H9 (cell line): ENCODE measurements at regions not wholly inside any gene's neighbourhood (a gene's known extent, or its start where the extent isn't known, plus 50 kb on each side); places are given as distances from the start of the nearest gene placed in this dataset.

Experiments used
- DNase-seq: peaks from one replicate; pipeline ENCODE4 v3.0.0-alpha.2; 2017
- H2AFZ ChIP-seq: one replicate; pipeline ENCODE4 v1.6.1; 2013; ENCODE audit warnings: mild to moderate bottlenecking, low read length, control low read depth, moderate library complexity
- H2AK5ac ChIP-seq: 2 replicates; pipeline ENCODE4 v1.6.1; 2013; ENCODE audit warnings: low read length, control low read depth, mixed read lengths; ENCODE audit not compliant: insufficient read length
- H2BK120ac ChIP-seq: one replicate; pipeline ENCODE4 v1.6.1; 2013; ENCODE audit warnings: low read depth, mild to moderate bottlenecking, low read length, control low read depth, inconsistent platforms; ENCODE audit not compliant: poor library complexity, severe bottlenecking
- H2BK12ac ChIP-seq: 2 replicates; pipeline ENCODE4 v1.6.1; 2013; ENCODE audit warnings: low read length, control low read depth, mixed read lengths, low read depth; ENCODE audit not compliant: insufficient read length
- H2BK15ac ChIP-seq: 2 replicates; pipeline ENCODE4 v1.6.1; 2013; ENCODE audit warnings: low read depth, low read length, control low read depth
- H2BK20ac ChIP-seq: one replicate; pipeline ENCODE4 v1.6.1; 2013; ENCODE audit warnings: low read depth, mild to moderate bottlenecking, low read length, control low read depth, inconsistent platforms; ENCODE audit not compliant: poor library complexity, severe bottlenecking
- H2BK5ac ChIP-seq: 2 replicates; pipeline ENCODE4 v1.6.1; 2013; ENCODE audit warnings: low read length, control low read depth, mixed read lengths; ENCODE audit not compliant: insufficient read length
- H3K14ac ChIP-seq: 2 replicates; pipeline ENCODE4 v1.6.1; 2013; ENCODE audit warnings: low read length, control low read depth; ENCODE audit not compliant: insufficient read depth
- H3K18ac ChIP-seq: 2 replicates; pipeline ENCODE4 v1.6.1; 2013; ENCODE audit warnings: low read depth, mild to moderate bottlenecking, mixed read lengths, low read length, control low read depth; ENCODE audit not compliant: insufficient read length
- H3K23ac ChIP-seq: 2 replicates; pipeline ENCODE4 v1.6.1; 2013; ENCODE audit warnings: low read length, control low read depth, mixed read lengths, low read depth; ENCODE audit not compliant: insufficient read length
- H3K23me2 ChIP-seq: 2 replicates; pipeline ENCODE4 v1.6.1; 2013; ENCODE audit warnings: low read depth, mild to moderate bottlenecking, mixed read lengths, low read length, control low read depth; ENCODE audit not compliant: insufficient read length, poor library complexity, severe bottlenecking
- H3K27ac ChIP-seq: 2 replicates; pipeline ENCODE4 v1.5.1; 2013; ENCODE audit warnings: low read length, control low read depth, mixed read lengths, low read depth; ENCODE audit not compliant: insufficient read length
- H3K27me3 ChIP-seq: 2 replicates; pipeline ENCODE4 v1.6.1; 2013; ENCODE audit warnings: low read length, control low read depth, inconsistent platforms; ENCODE audit not compliant: insufficient read depth
- H3K4ac ChIP-seq: 2 replicates; pipeline ENCODE4 v1.6.1; 2013; ENCODE audit warnings: low read depth, mild to moderate bottlenecking, control low read depth, inconsistent platforms, low read length, moderate library complexity
- H3K4me1 ChIP-seq: 2 replicates; pipeline ENCODE4 v1.6.1; 2013; ENCODE audit warnings: low read length, control low read depth, inconsistent platforms; ENCODE audit not compliant: insufficient read depth
- H3K4me2 ChIP-seq: 2 replicates; pipeline ENCODE4 v1.6.1; 2013; ENCODE audit warnings: low read length, control low read depth, mixed read lengths; ENCODE audit not compliant: insufficient read length, insufficient read depth
- H3K56ac ChIP-seq: 2 replicates; pipeline ENCODE4 v1.6.1; 2013; ENCODE audit warnings: low read depth, mild to moderate bottlenecking, mixed read lengths, low read length, control low read depth; ENCODE audit not compliant: insufficient read length
- H3K79me1 ChIP-seq: 2 replicates; pipeline ENCODE4 v1.6.1; 2013; ENCODE audit warnings: low read depth, mild to moderate bottlenecking, moderate library complexity, low read length, control low read depth, inconsistent platforms; ENCODE audit not compliant: insufficient read depth, poor library complexity, severe bottlenecking
- H3K79me2 ChIP-seq: 2 replicates; pipeline ENCODE4 v1.6.1; 2013; ENCODE audit warnings: low read length, control low read depth, inconsistent platforms; ENCODE audit not compliant: insufficient read depth
- H3K9ac ChIP-seq: 2 replicates; pipeline ENCODE4 v1.6.1; 2013; ENCODE audit warnings: low read length, control low read depth, mixed read lengths; ENCODE audit not compliant: insufficient read length; ENCODE audit errors: extremely low read depth
- H3K9me3 ChIP-seq: one replicate; pipeline ENCODE4 v1.6.1; 2013; ENCODE audit warnings: low read depth, low read length, inconsistent platforms; ENCODE audit not compliant: control insufficient read depth
- H3T11ph ChIP-seq: one replicate; pipeline ENCODE4 v1.6.1; 2013; ENCODE audit warnings: mild to moderate bottlenecking, low read length, control low read depth, inconsistent platforms
- H4K20me1 ChIP-seq: one replicate; pipeline ENCODE4 v1.6.1; 2013; ENCODE audit not compliant: control insufficient read depth, insufficient read length, insufficient read depth
- H4K5ac ChIP-seq: 2 replicates; pipeline ENCODE4 v1.6.1; 2013; ENCODE audit warnings: low read depth, mild to moderate bottlenecking, mixed read lengths, low read length, control low read depth; ENCODE audit not compliant: insufficient read length
- H4K8ac ChIP-seq: replicated peaks from 2 replicates; pipeline ENCODE4 v1.6.1; 2013; ENCODE audit warnings: low read length, control low read depth, mixed read lengths, low read depth; ENCODE audit not compliant: insufficient read length
- H4K91ac ChIP-seq: 2 replicates; pipeline ENCODE4 v1.6.1; 2013; ENCODE audit warnings: low read depth, mild to moderate bottlenecking, moderate library complexity, mixed read lengths, low read length, control low read depth; ENCODE audit not compliant: insufficient read length
- H3K27ac Mint-ChIP-seq, 3 experiments: 2 replicates in 2 of 3; 3 replicates in 1 of 3; pipeline ENCODE4 v1.8.0; 2020 to 2021; ENCODE audit warnings: mixed read lengths in 3 of 3, mild to moderate bottlenecking in 1 of 3, moderate library complexity in 1 of 3
- H3K27me3 Mint-ChIP-seq: 2 replicates; pipeline ENCODE4 v1.8.0; 2021; ENCODE audit warnings: low read depth, mild to moderate bottlenecking, moderate library complexity, mixed read lengths
- H3K36me3 Mint-ChIP-seq, 3 experiments: 2 replicates in 2 of 3; 3 replicates in 1 of 3; pipeline ENCODE4 v1.8.0; 2020 to 2021; ENCODE audit warnings: low read depth in 3 of 3, mixed read lengths in 3 of 3; ENCODE audit not compliant: insufficient read depth in 1 of 3
- H3K4me1 Mint-ChIP-seq, 2 experiments: 2 replicates each; pipeline ENCODE4 v1.8.0; 2020; ENCODE audit warnings: mixed read lengths in 2 of 2
- H3K4me3 Mint-ChIP-seq, 2 experiments: 2 replicates in 1 of 2; 3 replicates in 1 of 2; pipeline ENCODE4 v1.8.0; 2020 to 2021; ENCODE audit warnings: mild to moderate bottlenecking in 2 of 2, mixed read lengths in 2 of 2, moderate library complexity in 1 of 2
- H3K9me3 Mint-ChIP-seq, 2 experiments: 2 replicates in 1 of 2; 3 replicates in 1 of 2; pipeline ENCODE4 v1.8.0; 2020; ENCODE audit warnings: mild to moderate bottlenecking in 2 of 2, mixed read lengths in 2 of 2, moderate library complexity in 1 of 2
- CTCF ChIP-seq: fragments of 200-600 bp; sonication (generic); conservative IDR thresholded peaks from 3 replicates; pipeline ENCODE4 v1.8.0; 2021; ENCODE audit warnings: antibody characterized with exemption, mild to moderate bottlenecking
- WGBS: extraction: QIAGEN DNeasy Blood & Tissue Kit; methylation state at CpG from one replicate; pipeline ENCODE4 v1.1.7; 2013; ENCODE audit warnings: missing lambda C conversion rate, low lambda C conversion rate, mixed read lengths; ENCODE audit not compliant: insufficient read length; ENCODE audit errors: extremely low coverage; 5-methylcytosine and 5-hydroxymethylcytosine counted together

- Mint-ChIP-seq H3K27me3 (no peaks in the 10 kb centered on the region), H3K27ac (no peak overlapping the region), H3K36me3 (peaks cover 1 to 9% (median 8%) of the 10 kb centered on the region in 3 experiments; a peak in 4 of 7 replicates), H3K9me3 (peaks cover 6 to 8% of the 10 kb centered on the region in 2 experiments), H3K4me3 (no peak overlapping the region), H3K4me1 (no peaks in the 10 kb centered on the region)
- H2BK120ac ChIP-seq = no peak overlapping the region
- H2BK12ac ChIP-seq = no peak overlapping the region
- H4K91ac ChIP-seq = no peak overlapping the region
- H4K5ac ChIP-seq = no peak overlapping the region
- H3T11ph ChIP-seq = no peak overlapping the region
- H3K9ac ChIP-seq = no peak overlapping the region
- H3K9me3 ChIP-seq = no peaks in the 10 kb centered on the region
- H2AFZ ChIP-seq = no peak overlapping the region
- no peak overlapping the region for H2BK20ac ChIP-seq
- H3K27ac ChIP-seq = no peak overlapping the region
- no peaks in the 10 kb centered on the region for H3K4me1 ChIP-seq
- no peaks in the 10 kb centered on the region for H4K20me1 ChIP-seq
- no peak overlapping the region for H3K4ac ChIP-seq
- H2BK15ac ChIP-seq = no peak overlapping the region
- no peak overlapping the region for H2AK5ac ChIP-seq
- no peaks in the 10 kb centered on the region for H3K79me2 ChIP-seq
- no peaks in the 10 kb centered on the region for H3K79me1 ChIP-seq
- H3K56ac ChIP-seq = no peak overlapping the region
- no peak for TF ChIP-seq CTCF
- no peak overlapping the region for H3K23ac ChIP-seq
- no peak overlapping the region for H3K14ac ChIP-seq
- WGBS = no CpG with 5 or more reads among the region's 4 CpGs
- no peak overlapping the region for H3K4me2 ChIP-seq
- DNase-seq = no peak
- H2BK5ac ChIP-seq = no peak overlapping the region
- H3K18ac ChIP-seq = no peak overlapping the region
- no peaks in the 10 kb centered on the region for H3K27me3 ChIP-seq
- H4K8ac ChIP-seq = no peak overlapping the region
- no peaks in the 10 kb centered on the region for H3K23me2 ChIP-seq
Measured at GRCh38 chrX:5756616-5757015, 472.1 kb downstream of the NLGN4X start.
